ENCODE measurements at regions not wholly inside any gene's neighbourhood (a gene's known extent, or its start where the extent isn't known, plus 50 kb on each side); places are given as distances from the start of the nearest gene placed in this dataset.

DNA sequence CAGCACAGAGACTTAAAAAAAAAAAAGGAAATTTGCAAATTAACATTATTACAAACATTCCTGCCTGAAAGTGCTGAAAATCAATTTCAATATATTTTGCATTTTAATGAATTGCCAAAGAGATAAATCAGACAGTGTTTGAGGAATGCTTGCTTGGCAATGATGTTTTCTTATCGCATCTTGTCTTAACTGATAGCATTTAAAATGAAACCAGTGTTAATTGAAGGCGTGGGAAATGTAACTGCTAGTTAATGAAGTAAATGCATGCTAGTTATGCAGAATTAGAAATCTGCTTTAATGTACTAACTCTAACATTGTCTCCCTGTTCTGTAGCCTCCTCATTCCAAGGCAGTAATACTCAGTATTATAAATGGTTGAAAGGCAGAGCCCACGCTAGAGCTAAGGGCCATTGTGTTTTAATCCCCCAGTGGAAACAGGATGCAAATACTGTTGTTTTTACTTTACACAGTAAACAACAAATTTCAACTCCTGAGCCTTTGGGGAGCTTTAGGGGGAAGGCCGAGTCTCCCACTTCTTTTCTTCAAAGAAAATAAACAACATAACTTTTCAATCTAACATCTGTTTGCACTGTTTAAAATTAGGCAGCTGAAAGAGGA is 586.9 kb downstream of the TLE4 start:
- DNase-seq, result no peak

DNA sequence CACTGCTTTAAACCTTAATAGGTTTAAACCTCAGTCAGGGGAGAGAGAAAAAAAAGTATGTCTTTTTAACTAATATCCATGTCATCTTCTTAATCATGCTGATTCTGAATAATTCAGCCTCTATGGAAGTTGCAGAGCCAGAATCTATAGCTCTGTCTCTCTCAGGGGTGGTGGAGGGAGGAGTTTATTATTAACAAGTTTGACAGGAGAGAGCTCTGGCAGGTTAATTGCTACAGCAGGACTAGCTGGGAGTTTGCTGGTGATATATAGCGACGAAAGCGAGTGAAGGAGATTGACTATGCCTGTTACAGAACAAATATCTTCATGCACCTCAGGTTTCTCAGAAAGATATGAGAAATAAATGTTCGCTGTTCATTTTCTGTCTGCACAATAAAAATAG is 586.4 kb downstream of the TLE4 start:
- no peak for DNase-seq

DNA sequence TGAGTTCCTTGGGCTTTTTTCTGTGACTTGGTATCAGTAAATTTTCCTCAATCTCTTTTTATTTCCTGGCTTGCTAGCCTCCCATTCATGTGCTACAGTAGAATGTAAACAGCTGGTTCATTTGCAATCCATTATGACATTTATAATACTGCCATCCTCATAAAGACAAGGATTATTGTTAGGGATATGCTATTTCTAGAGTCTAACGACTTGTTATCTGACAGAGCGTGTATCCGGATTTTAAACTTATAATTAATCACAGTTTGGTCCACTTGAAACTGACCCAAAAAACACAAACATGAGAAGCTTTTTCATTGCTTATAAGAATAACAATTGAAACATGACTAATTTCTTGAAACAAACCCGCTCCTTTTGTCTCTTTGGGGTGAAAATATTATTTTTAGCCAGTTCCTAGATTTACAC is 585.8 kb downstream of the TLE4 start:
- DNase-seq, result no peak

- DNase-seq, result no peak
Observed at GRCh38 chr9:80156756-80157472, 585.1 kb downstream of the TLE4 start.

DNA sequence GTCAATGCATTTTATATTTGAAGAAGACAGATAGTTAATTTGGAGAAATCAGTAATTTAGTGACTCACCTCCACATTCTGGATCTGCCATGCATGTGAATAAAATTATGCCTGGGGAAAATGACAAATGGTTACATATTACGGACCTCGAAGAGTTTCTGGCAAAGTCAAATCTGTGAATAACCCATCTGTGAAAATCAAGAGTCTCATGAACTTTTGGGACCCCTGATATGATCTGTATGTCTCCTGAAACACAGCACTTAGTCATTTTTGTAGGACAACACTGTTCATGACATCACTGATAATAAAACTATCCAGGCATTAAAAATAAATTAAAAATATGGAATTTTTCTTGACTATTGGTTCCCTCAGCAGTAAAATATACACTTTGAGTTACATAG is 584.5 kb downstream of the TLE4 start:
- DNase-seq, result no peak

DNA sequence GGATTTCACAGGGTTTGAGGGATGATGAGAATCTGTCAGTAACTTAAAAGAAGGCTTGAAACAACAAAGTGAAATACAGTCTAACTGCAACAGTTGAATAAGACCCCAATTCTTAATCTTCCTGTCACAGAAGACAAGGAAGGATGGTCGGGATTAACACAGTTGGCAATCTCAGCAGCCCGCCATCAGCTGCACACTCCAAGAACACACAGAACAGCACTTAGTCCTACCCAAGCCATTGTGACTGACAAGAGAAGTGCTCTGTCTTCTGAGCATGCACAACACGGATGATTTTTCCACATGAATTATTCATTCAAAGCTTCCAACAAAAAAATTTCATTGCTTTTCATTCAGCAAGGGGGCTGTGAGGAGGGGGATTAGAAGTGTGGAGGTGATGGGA is 576.1 kb downstream of the TLE4 start:
- DNase-seq, result no peak

DNA sequence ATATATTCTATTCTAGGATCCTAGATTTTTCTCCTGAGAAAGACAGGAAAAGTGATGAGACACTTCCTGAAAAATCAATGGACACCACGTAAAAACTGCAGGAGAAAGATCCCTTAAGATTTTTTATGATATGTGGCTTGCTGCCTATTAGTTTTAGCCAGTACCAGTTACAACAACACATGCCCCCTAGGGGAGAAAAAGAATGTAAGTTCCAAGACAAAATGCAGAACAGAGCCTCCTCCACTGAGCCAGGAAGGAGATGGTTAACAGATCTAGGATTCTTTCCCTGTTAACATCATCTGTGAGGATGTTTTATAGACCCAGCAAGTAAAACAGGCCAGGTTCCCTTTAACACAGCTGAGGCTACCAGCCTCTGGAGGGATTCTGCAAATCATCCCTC is 574.7 kb downstream of the TLE4 start:
- no peak for DNase-seq

GRCh38 chr9:80144856-80145255 is 573.1 kb downstream of the TLE4 start:
- DNase-seq, result no peak

DNA sequence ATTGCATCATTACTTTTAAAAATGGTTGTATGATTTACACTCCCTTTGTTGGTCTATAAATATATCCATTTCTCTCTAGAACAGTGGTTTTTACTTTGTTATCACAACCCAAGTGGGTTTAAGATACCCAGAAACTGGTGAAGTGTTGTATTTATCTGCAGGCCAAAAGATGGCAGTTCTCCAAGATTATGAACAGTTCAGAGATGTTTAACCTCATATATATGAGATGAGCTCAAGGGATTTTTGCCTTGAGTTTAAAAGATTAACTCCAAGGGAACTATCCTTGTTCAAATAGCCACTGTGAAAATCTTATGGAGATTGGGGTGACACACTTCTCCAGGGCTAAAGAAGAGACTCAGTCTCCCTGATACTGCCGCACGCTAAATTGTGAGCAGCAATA is 572.6 kb downstream of the TLE4 start:
- DNase-seq, result no peak

DNA sequence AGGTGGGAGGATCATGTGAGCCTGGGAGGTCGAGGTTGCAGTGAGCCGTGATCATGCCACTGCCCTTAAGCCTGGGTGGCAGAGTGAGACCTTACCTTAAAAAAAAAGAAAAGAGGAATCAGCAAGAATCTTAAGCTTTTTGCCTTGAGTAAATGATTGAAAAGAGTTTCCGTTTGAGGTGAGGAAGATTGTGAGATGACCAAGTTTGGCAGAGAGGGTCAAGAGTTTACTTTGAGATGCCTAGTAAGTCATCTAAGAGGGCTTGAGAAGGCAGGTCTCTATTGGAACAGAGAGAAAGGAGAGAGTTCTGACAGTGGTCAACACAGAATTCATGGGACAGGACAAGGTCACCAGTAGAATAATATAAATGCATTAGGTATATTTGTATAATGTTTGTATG is 572.1 kb downstream of the TLE4 start:
- DNase-seq, result no peak

DNA sequence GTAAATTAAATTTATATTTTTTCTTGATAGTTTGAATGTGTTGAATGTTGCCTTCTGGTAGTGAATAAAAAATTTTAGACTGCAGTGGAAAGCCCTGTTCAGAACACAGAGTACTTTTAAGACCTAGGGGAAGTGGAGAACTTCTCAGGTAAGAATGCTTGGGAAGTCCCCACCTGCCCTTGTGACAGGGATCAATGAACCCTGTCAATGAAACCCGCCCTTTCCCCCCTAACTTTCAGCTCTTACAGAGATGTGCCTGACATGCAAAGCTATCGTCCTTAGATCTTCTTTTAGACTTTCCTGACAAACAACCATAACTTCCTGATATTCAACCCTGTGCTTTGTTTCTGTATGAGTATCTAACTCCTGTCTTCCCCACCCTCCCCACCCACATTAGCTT is 562.7 kb downstream of the TLE4 start:
- DNase-seq, result no peak

GRCh38 chr9:80131627-80132026 is 559.9 kb downstream of the TLE4 start:
- no peak for DNase-seq

DNA sequence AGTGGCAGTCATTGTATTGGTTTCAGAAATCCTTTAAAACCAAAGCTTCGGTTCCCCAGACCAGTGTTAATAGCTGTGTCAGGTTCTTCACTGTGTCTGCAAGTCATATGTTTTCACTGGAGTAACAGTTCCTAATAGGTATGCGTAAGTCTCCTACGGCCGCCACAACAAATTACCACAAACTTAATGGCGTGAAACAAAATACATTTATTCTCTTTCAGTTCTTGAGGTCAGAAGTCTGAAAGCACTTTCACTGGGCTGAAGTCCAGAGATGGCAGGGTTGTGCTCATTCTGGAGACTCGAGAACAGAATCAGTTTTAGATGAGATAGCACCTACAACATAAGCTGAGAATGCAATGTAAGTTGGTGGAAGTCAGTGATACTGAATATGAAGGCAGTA is 556.2 kb downstream of the TLE4 start:
- no peak for DNase-seq

GRCh38 chr9:80125731-80126264 is 554.0 kb downstream of the TLE4 start:
- no peak for DNase-seq

- DNase-seq, result no peak
Observed at GRCh38 chr9:80117031-80117430, 545.3 kb downstream of the TLE4 start.

- DNase-seq, result no peak
Observed at GRCh38 chr9:80114241-80114640, 542.5 kb downstream of the TLE4 start.

DNA sequence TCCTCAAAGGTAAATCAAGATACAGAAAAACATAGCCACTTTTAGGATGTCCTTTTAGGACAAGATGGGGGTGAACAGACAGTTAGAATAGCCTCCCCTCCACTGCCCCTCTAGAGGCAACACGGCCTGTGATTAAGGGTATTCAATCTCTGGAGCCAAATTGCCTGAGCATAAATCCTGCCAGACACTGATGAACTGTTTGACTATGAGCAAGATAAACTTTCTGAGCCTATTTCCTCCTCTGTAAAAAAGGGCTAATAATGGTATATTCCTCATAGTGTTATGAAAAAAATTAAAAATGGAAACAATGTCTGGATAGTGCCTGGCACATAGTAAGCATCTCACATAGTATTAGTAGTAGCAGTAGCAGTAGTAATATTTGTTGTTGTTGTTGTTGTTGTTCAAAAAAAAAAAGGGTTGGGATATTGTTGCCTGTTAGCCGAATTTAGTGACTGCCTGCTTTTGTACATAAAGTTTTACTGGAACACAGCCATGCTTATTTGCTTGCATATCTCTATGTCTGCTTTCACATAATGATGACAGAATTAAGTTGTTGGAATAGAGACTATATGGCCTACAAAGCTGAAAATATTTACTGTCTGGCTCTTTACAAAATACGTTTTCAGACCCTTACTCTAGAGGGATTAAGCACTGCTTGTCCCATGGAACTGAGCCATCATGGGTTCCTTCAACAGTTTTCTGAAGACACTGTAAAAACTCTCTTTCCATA is 536.3 kb downstream of the TLE4 start:
- DNase-seq, result no peak

DNA sequence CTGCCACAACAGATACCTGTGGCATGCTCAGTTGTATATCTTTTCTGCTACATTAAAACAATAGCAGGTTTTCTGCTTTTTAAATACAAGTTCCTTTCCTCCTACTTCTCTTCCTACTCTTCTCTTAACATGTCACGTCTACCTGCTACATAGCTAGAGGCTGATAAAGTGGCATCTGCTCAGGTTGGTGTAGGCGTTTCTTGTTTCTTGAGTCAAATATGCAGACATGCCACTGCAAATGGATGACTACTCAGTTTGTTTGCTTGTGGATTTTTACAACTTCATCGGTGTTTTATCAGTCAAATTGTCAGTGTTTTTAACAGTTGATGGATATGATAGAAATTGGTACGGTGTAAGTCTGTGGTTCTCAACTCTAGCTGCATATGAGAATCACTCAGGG is 525.7 kb downstream of the TLE4 start:
- no peak for DNase-seq

DNA sequence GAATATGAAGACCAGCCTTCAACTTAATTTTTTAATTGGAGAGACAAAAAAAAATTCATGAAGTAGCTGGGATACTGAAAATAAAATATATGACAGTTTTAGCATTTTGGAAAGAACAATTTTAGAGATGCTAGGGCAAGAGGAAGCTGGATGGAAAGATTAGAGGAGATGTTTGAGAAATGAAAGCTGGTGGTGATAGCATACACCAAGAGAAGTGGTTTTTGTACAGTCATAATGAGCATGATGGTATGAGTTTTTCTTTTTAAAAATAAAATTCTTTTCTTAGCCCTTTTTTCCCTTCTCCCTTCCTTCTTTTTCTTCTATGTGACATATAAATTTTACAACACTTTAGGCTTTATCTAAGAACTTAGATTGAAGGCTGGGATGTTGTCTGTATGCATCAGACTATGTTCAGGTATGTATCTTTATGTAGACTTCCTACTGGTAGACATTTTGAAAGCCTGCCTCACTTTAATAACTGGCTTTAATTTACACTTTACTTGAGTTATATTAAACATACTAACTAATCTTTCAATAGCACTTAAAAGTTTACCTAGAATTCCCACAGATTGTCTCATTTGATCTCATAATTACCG is 522.5 kb downstream of the TLE4 start:
- DNase-seq, result no peak

- no peak for DNase-seq
Observed at GRCh38 chr9:80093695-80094094, 521.9 kb downstream of the TLE4 start.

- no peak for DNase-seq
Observed at GRCh38 chr9:80091526-80091925, 519.8 kb downstream of the TLE4 start.

GRCh38 chr9:80090317-80090716 is 518.6 kb downstream of the TLE4 start:
- no peak for DNase-seq

- DNase-seq, result no peak
Observed at GRCh38 chr9:80086822-80087345, 515.1 kb downstream of the TLE4 start.

Measured in SHP77 (cell line).